GM13977 (cell line): ENCODE measurements at regions not wholly inside any gene's neighbourhood (a gene's known extent, or its start where the extent isn't known, plus 50 kb on each side); places are given as distances from the start of the nearest gene placed in this dataset.

Experiments
- DNase-seq: peaks from one replicate; pipeline ENCODE4 v3.0.0; 2012; ENCODE audit warnings: low spot score
- CTCF ChIP-seq: IDR thresholded peaks from 2 replicates; pipeline ENCODE4 v1.5.1; 2012; ENCODE audit warnings: mild to moderate bottlenecking, control low read depth; ENCODE audit not compliant: insufficient read depth; ENCODE audit errors: extremely low read depth, missing control alignments
- in situ Hi-C: fragments of 300-500 bp; cut with MboI; formaldehyde crosslinking; loops from one replicate; pipeline ENCODE4 v1.12.0; 2022; ENCODE audit warnings: low sequenced_read_pairs, low pct_unique_long_range_greater_than_20kb, mixed read lengths, inconsistent platforms; ENCODE audit not compliant: unreplicated experiment

- no peak for DNase-seq
- in situ Hi-C loops: no loop called here
- no peak for TF ChIP-seq CTCF
These were observed 239.7 kb upstream of the GATB start for GRCh38 chr4:152000518-152000917.

- no peak for TF ChIP-seq CTCF
- in situ Hi-C loops: no loop called here
These were observed 237.9 kb upstream of the GATB start for GRCh38 chr4:151998723-151999122.

GRCh38 chr4:151997461-151997860, 236.7 kb upstream of the GATB start:
- DNase-seq: no peak
- in situ Hi-C loops: no loop called here
- TF ChIP-seq CTCF: no peak

More at GRCh38 chr4:151998723-151999122, 237.9 kb upstream of the GATB start:
- no peak for DNase-seq

- in situ Hi-C loops: no loop called here
- TF ChIP-seq CTCF: no peak
- DNase-seq: no peak
These were observed 233.6 kb upstream of the GATB start for GRCh38 chr4:151994429-151994828.

- in situ Hi-C loops: no loop called here
- no peak for DNase-seq
These were observed 232.7 kb upstream of the GATB start for GRCh38 chr4:151993521-151993920.

GRCh38 chr4:151992332-151993154, 231.7 kb upstream of the GATB start:
- in situ Hi-C loops: no loop called here
- TF ChIP-seq CTCF: no peak
- no peak for DNase-seq

More at GRCh38 chr4:151993521-151993920, 232.7 kb upstream of the GATB start:
- TF ChIP-seq CTCF: no peak
